NCI-H146 treated with DMSO at 0.1 percent for 48 hours (cell line): ENCODE measurements at regions not wholly inside any gene's neighbourhood (a gene's known extent, or its start where the extent isn't known, plus 50 kb on each side); places are given as distances from the start of the nearest gene placed in this dataset.
"Not testable (repeated sequence)": the region's sequence is repeated elsewhere in the genome, so short reads cannot be mapped to it uniquely, and the experiment has no call there.

ENCODE experiments used
- DNase-seq: peaks from one replicate; lab custom pipeline; 2025; ENCODE audit not compliant: unreplicated experiment; lab: John Stamatoyannopoulos, UW

DNA sequence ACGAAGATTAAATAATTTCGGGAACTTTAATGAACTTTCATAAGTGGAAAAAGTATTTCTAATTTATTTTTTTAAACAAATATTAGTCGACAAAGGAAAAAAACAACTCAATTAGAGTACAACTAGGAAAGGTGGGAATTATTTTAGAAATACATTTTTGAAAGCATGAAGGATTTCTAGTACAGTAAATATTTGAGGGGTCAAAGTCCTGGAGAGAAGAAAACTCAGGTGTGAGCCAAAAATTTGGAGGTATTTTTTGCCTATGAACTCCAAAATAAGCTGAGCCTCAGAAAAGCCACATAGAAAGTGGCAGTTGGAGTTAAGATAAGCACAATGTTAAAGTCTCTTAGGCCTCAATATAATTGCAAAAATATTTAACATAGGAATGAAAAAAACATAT lies 2017.3 kb downstream of the C4orf33 start:
- DNase-seq, result no peak

DNA sequence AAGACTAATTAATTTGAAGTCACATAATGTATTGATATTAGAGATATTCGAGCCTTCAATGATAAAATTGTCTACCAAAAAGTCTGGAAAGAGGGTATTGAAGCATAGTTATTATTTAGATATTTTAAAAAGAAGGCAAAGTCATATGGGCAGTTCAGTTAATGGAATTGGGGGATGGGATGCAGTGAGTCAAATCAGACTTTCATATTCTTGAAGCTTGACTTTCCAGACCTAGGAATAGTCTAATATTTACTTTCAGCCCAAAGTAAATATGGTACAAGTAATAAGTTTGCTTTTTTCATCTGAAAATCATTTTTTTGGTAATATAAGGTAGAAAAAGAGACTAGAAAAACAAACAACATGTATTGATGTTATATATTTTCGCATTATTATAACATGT lies 2017.8 kb downstream of the C4orf33 start:
- no peak for DNase-seq

DNA sequence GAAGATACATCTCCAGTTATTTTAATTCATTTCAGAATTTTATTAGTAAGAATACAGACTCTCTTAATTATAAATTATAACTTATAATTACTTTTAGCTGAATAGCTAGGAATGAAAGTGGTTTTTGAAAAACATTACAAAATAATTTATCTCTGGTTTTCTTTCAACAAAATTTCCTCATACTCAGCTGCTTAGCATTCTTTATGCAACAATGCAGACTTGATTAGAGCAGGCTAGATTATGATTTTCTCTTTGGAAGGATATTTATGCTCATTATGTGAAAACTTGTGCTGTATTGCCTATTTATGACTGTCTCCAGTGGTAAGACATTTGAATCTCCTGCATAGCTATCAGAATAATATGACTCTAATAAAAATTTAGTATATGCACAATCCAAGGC lies 2023.7 kb downstream of the C4orf33 start:
- no peak for DNase-seq

DNA sequence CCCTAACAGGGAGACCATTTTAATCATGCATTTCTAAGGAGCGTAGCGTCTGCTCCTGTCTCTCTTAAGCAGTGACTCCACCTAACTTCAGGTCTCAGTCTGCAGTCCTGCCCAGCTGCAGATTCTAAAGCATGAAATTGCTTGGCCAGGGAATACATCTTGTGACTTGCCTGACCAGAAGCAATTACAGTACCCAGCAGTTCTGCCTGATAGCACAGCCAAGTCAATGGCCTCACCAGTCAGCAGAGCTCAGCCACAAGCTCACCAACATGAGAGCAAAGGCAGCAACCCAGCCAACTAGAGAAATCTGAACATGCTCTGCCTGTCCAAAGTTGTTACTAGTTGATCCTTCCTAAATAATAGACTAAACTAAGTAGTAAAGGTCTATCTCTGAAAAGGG lies 2011.9 kb upstream of the PCDH10 start:
- no peak for DNase-seq

DNA sequence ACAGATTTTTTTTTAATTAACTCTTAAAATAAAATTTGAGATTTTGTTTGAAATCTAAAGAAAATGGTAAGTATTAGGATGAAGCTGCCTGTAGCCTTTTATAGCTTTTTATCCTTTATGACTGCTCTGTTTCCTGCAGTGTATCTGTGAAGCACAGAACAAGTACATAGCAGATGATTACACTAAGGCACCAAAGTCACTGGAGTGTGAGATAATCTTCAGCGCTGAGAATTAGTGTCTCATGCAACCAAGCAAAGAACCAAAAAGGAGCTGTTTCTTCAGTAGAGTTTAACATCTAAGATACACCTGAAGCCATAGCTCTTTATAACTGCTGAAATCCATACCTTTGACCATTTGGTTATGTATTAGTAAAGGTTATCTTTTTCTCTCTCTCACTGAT lies 1989.8 kb upstream of the PCDH10 start:
- no peak for DNase-seq

DNA sequence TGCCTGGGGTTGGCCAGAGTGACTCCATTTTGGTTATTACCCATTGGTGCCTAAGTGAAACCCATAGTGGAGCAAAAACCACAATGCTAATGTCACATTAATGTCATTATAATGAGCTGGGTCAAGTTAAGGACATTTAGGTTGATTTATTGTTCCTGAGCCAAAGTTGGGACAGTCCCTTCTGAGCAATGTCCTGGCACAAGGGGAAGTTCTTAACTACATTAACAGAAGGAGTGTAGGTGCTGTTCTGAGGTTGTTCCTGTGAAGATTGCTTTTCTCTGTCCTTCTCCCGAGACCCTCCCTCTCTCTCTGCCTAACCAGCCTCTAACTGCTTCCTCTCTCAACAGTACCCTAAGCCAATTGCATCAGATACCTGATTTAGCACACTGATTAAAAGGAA lies 1956.8 kb upstream of the PCDH10 start:
- no peak for DNase-seq

DNA sequence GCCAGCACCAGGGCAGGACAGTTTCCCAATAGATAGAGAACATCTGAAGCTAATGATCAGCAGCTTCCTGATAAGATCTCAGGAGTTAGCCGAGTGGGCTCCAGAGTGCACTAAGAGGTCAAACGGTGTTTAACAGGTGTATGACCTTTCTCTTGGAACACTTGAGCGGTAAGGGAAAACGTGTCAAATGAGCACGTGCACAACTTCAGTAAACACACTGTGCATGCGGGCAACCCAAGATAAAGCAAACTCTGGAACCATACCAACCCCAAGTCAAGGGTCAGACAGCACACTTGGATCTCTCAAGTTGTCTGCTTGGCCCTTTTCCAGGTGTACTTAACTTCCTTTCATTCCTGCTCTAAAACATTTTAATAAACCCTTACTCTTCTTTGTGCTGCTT lies 1941.5 kb upstream of the PCDH10 start:
- no peak for DNase-seq

DNA sequence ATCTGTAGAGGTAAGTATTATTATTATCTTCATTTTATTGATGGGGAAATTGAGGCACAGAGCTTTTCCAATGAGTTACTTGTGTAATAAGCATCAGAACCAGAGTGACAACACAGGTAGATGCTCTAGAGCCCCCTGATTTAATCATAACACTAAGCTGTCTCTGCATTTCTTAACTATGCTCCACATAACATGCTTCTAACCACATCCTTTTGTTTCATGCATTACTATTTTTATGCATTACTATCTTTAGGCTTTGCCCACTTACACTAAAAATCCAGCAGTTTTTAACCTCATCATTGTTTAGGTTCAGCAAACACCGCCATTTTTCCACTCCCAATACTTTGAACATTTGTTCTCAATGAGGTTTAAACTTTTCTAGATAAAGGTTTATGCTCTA lies 1900.8 kb upstream of the PCDH10 start:
- no peak for DNase-seq

DNA sequence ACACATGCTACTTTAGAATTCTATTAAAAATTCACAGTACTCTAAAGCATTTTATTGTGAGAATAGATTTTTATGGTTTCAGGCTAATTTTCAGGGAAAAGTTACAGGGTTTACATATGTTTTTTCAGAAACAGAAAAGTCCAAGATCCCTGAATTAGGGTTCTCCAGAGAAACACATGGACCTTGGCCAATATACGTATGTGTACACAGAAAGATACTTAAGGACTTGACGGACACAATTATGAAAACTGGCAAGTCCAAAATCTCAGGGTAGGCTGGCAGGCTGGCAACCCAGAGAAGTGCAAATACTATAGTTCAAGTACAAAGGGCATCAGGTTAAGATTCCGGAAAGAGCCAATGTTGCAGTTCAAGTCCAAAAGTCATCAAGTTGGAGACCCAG lies 1897.8 kb upstream of the PCDH10 start:
- no peak for DNase-seq

DNA sequence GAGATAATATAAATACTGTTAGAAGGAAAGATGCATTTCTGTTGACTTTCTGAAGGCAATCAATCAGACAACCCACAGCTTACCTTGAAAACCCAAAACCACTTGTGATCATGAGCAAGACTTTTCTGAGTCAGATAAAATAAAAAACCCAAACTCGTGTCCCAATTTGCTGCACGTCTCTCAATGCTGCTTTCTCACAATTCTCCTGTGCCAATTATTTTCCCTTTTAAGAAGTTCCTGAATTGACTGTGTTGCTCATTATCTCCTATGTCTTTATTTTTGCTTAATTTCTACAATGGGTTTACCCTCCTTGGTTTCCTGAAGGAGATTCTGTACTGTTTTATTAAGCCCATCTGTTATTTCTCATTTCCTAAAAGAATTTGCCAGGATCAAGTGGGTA lies 1891.9 kb upstream of the PCDH10 start:
- no peak for DNase-seq

DNA sequence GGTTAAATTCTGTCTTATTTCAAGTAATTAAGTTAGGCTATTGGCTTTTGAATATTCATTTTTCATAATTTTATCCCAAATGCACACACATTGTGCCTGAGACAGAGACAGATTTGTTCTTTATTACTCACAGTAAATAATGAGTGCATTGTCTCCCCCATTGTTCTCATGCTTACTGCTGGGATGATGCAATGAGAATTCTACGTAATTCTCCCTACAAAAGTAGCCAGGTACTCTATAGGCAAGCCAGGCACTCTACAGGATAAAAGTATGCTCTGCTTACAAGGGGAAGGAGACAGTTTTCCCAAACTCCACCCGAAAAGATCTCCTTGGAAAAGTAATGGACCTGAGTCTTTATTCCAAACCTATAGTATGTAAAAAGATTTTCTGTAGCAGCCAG lies 1890.7 kb upstream of the PCDH10 start:
- no peak for DNase-seq

DNA sequence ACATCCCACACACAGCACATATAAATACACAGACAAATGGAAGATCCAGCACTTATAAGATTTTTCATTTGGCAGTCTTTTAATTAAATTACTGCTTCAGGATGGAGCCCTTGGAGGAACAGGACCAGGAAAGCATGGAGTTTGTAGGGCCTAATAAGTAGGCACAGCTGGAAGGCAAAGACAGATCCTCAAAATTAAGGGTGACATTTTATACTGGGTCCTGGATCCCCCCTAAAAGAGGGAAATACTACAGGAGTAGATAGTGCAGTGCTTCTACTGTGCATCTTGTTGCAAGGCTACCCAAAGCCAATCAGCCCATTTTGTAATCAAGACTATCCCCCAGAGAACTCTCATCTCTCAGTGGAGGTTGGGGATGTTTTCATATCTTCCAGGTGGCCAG lies 1860.7 kb upstream of the PCDH10 start:
- no peak for DNase-seq

DNA sequence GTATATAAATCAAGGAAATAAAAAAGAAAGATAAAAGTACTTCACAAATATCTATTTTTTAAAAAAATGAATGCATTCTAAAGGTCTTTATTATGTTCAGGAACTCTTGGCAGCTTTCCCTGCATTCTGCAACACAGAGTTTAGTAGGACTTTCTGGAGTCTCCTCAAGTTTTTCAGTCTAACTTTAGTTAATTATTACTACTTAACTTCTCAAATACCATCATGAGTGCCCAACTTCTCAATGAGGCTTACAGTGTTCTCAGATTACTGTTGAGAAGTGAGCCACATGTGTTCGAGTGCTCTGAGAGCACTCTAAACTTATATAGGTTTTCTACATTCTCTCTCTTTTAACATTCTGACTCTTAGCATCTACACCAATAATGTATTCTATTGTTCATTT lies 1852.9 kb upstream of the PCDH10 start:
- no peak for DNase-seq

DNA sequence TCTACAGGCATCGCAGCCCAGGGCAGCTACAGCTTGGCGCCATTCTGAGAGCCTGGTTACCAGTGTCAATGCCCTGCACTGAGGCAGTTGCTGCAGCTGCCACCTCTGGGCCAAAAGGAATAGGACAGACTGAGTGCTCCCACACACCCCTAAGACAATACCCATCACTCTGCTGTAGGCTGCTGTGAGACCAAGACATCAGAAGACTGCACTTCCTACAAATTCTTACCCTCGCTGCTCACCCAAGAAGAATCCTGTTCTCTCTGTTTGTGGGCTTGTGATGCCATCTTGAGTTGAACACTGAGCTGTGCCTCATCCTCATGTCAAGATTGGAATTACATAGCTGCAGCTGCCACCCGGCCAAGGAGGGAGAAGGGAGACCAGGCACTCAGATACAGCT lies 1847.0 kb upstream of the PCDH10 start:
- DNase-seq, result no peak

DNA sequence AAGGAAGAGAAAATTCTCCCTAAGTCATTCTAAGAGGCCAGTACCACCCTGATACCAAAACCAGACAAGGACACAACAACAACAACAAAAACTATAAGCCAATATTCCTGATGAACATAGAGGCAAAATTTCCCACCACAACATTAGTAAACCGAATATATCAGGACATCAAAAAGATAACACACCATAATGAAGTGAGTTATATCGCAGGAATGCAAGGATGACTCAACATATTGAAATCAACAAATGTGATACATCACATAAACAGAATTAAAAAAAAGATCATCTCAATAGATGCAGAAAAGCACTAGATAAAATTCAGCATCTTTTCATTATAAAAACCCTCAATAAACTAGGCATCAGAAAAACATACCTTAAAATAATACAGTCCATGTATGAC lies 1844.4 kb upstream of the PCDH10 start:
- DNase-seq, result no peak

DNA sequence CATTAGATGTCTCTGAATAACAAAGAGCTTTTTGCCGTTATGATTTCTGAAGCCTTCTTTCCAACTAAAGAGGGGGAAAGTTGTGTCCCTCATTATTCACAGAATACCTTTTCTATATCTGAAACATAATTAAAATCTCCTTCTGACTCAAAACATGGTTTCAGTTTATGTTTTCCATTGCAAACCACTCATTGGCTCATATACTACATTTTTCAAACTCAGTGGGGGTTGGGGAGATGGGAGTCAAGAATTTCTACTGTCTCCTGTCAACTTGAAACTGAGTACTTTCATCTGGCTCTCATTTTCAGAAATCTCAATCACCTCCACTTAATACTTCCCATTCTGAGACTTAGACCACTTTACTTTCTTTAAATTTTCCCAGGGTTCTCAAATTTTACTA lies 1839.5 kb upstream of the PCDH10 start:
- no peak for DNase-seq

DNA sequence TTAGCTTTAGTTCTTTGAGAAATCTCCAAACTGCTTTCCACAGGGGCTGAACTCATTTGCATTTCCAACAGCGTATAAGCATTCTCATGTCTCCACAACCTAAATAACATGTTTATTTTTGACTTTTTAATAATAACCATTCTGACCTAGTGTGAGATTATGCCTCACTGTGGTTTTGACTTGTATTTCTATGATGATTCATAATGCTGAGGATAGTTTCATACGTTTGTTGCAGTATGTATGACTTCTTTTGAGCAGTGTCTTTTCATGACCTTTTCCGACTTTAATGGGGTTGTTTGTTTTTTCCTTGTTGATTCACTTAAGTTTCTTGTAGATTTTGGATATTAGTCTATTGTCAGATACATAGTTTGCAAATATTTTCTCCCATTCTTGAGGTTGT lies 1833.0 kb upstream of the PCDH10 start:
- no peak for DNase-seq

DNA sequence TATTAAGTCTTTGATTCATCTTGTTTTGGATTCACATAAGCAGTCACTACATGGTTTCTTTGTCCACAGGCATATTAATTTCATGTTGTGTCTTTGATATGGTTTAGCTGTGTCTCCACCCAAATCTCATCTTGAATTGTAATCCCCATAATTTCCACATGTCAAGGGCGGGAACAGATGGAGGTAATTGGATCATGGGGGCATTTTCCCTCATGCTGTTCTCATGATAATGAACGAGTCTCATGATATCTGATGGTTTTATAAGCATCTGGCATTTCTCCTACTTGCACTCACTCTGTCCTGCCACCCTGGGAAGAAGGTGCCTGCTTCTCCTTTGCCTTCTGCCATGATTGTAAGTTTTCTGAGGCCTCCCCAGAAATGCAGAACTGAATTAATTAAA lies 1811.2 kb upstream of the PCDH10 start:
- no peak for DNase-seq

DNA sequence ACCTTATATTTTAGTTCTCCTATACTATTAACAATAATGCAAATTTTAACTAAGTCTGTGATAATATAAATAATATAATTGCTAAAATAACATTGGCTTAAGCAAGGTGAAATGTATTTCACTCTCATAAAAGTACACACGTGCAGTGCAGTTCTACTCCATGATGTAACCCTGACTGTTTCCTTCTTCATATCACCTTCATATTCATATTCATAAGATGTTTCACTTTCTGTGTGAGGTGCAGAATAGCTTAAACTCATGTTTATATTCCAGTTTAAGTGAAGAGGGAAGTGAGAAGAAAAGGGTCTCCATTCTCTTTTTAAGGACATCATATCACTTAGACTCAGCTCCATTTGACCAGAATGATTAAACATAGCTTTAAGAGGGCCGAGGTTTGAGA lies 1810.0 kb upstream of the PCDH10 start:
- DNase-seq, result no peak

DNA sequence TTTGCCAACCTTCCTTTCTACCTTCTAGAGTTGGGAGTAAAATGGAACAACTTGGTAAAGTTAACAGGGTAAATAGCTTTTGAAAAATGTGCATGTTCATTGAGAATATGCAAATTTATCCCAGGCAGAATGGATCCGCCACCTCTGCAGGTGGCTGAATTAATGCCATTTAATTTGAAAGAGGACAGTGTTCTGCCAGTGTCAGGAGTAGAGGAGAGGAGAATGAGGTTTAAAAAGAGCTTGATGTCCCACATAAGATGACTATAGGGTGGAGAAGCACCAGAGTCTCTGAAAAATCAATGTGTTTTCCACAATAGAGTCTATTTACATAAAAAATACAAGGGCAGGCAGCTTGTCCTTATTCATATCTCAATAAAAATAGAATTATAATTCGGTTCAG lies 1804.3 kb upstream of the PCDH10 start:
- no peak for DNase-seq

DNA sequence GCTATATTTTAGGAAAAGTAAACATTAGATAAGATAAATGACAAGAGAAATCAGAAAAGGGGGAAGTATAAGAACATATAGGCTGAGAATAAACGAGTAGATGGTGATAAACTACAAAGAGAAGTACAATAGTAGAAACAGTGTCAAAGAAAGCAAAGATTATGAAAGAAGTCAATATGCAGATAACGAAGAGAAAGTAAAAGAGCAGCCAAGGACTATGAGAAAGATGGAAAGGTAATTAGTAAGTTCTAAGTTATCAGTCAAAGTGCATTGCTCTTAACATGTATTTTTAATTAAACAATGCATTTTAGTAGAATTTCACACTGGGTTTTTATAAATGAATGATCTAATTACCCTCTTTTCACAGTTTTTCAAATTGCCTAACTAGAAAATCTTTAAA lies 1801.3 kb upstream of the PCDH10 start:
- DNase-seq, result no peak

DNA sequence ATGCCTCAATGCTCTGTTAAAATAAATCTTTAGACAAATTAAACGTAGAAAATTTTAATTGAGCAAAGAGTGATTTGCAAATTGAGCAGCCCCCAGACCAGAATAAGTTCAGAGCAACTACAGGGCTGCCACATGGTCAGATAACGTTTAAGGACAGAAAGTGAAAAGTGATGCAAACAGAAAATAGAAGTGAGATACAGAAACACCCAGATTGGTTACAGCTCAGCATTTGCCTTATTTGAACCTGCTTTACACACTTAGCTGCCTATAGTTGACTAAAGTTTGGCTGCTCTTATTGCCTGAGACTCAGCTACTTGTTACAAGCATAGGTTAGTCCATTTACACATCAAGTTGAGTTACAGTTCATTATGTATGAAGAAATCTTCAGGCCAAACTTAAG lies 1800.8 kb upstream of the PCDH10 start:
- no peak for DNase-seq

DNA sequence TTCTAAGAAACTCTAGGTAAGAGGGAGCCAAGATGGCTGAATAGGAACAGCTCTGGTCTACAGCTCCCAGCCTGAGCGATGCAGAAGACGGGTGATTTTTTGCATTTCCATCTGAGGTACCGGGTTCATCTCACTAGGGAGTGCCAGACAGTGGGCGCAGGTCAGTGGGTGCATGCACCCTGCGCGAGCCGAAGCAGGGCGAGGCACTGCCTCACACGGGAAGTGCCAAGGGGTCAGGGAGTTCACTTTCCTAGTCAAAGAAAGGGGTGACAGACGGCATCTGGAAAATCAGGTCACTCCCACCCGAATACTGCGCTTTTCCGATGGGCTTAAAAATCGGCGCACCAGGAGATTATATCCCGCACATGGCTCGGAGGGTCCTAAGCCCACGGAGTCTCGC lies 1796.7 kb upstream of the PCDH10 start:
- DNase-seq, result not testable (repeated sequence)

DNA sequence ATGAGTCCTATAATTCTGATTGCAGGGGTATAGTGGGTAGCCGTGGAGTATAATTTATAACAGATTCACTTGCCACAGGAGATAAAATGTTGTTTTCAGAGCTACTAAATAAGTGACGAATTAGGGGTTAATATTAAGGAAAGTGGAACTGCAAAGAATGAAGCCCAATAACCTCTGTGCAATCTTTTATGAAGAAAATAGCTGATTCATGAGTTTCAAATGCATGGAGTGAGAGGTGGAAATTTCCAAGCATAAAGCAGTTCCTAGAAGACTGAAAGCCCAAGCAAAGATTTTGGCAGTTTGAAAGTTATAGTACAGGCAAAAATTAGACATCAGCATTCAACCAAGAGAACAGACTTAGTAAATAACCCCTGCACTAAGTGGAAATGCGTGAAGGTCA lies 1782.4 kb upstream of the PCDH10 start:
- no peak for DNase-seq
